ENCODE measurements at regions not wholly inside any gene's neighbourhood (a gene's known extent, or its start where the extent isn't known, plus 50 kb on each side); places are given as distances from the start of the nearest gene placed in this dataset.

DNA sequence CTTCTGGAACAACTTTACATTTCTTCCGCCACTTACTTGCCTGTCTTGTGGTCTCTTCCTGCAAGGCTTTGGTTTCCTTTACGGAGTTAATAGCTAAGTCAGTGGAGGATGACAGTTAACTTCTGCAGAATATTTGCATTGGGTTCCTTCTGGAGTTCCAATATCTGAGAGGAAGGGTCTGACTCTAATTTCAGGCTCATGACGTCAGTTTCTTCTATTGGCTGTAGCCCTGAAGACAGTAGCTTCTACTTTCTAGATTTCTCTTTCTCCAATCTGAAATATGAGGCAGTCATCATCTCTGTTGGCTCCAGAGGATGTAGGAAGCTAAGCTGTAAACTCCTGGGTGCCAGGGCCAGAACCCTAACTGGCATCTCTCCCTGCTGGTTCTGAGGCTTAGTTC, 76.7 kb downstream of the FRMPD3 start:
- TF ChIP-seq, protein P1, sequence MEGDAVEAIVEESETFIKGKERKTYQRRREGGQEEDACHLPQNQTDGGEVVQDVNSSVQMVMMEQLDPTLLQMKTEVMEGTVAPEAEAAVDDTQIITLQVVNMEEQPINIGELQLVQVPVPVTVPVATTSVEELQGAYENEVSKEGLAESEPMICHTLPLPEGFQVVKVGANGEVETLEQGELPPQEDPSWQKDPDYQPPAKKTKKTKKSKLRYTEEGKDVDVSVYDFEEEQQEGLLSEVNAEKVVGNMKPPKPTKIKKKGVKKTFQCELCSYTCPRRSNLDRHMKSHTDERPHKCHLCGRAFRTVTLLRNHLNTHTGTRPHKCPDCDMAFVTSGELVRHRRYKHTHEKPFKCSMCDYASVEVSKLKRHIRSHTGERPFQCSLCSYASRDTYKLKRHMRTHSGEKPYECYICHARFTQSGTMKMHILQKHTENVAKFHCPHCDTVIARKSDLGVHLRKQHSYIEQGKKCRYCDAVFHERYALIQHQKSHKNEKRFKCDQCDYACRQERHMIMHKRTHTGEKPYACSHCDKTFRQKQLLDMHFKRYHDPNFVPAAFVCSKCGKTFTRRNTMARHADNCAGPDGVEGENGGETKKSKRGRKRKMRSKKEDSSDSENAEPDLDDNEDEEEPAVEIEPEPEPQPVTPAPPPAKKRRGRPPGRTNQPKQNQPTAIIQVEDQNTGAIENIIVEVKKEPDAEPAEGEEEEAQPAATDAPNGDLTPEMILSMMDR (IDR thresholded peaks at IDR 0.05; ENCODE audit: low read depth, low read length) = no peak
- CTCF ChIA-PET = interaction anchor here (2.2 kb wide), 1 partner anchor 12 kb away, joined by 9 read pairs; no protein-coding TSS in a partner anchor
- Histone ChIP-seq H3K4me3 (ENCODE audit: low read depth, low read length) (no peak overlapping the region), H3K27me3 (ENCODE audit: control insufficient read depth, insufficient read depth, low read length) (peaks cover 10% of the 10 kb centered on the region), H3K27ac (ENCODE audit: low read depth, low read length) (no peak overlapping the region), H3K9me3 (ENCODE audit: control insufficient read depth, insufficient read depth, low read length) (no peaks in the 10 kb centered on the region)
- POLR2A ChIA-PET = no interaction called here
- no peak for DNase-seq (ENCODE audit: low read depth, low spot score)

DNA sequence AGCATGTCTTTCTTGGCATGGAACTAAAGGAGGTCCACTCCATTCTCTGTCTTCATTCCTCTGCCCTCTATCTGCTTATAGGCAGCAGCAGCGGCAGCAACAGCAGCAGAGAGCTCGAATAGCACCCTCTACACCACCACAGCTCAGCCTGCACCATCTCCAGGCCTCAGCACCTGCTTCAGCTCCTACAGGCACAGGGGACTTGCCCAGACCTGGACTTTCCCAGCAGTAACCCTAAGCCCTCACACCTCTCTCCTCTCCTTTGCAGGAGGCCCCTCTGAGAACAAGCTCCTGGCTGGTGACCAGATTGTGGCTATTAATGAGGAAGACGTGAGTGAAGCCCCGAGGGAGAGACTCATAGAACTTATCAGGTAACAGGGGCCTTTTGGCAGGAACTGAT, 80.7 kb downstream of the FRMPD3 start:
- no peak for DNase-seq (ENCODE audit: low read depth, low spot score)
- TF ChIP-seq, protein P1 (IDR thresholded peaks at IDR 0.05; ENCODE audit: low read depth, low read length) = no peak
- H3K27me3 ChIP-seq (ENCODE audit: control insufficient read depth, insufficient read depth, low read length) = peaks cover 8% of the 10 kb centered on the region
- no peak overlapping the region for H3K4me3 ChIP-seq (ENCODE audit: low read depth, low read length)
- ChIA-PET POLR2A (no interaction called here), CTCF (no interaction called here)
- H3K9me3 ChIP-seq (ENCODE audit: control insufficient read depth, insufficient read depth, low read length) = no peaks in the 10 kb centered on the region
- no peak overlapping the region for H3K27ac ChIP-seq (ENCODE audit: low read depth, low read length)

DNA sequence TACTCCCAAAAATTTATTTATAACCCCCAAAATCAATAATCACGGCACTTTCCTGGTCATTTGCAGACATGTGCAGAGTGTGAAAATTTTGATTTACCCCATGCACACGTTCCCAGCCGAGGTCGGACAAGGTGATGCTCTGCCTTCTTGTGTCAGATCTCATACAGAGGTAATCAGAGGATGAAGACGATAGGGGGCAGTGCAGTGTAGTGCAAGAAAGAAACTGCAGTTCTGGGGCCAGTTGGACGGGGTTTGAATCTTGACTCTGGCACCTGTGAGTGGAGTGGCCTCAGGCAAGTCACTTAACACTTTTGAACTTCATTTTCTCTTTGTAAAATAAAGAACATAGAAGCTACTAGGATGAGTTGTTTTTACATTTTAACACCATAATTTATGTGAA, 88.4 kb downstream of the FRMPD3 start:
- no peak for DNase-seq (ENCODE audit: low read depth, low spot score)
- CTCF ChIA-PET = interaction anchor here (0.7 to 2.8 kb wide), 25 partner anchors 11 to 251 kb away, joined by 3 to 21 read pairs (median 4); partner anchors contain the start of genes NCBP2L and TSC22D3
- TF ChIP-seq, protein P1 (IDR thresholded peaks at IDR 0.05; ENCODE audit: low read depth, low read length) = peak; percentile 60

DNA sequence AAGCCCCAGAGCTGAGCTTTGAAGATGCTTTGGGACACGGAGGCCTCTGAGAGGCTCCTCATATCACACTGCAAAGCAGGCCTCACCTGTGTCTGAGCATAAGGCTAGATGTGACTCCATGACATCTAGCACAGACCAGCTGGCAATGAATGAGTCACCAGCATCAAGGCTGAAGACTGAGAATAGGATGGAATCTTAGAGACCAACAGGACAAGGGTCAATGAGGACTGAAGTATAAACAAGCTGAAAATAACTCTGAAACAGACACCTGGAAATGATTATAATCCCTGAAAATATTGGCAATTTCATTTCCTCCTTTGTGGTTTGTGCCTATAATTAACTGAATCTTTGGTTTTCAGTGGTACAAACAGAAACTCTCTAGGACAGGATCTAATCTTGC, 87.1 kb upstream of the PRPS1 start:
- Histone ChIP-seq H3K4me3 (ENCODE audit: low read depth, low read length) (no peak overlapping the region), H3K9me3 (ENCODE audit: control insufficient read depth, insufficient read depth, low read length) (no peaks in the 10 kb centered on the region), H3K27ac (ENCODE audit: low read depth, low read length) (no peak overlapping the region), H3K27me3 (ENCODE audit: control insufficient read depth, insufficient read depth, low read length) (no peaks in the 10 kb centered on the region)
- DNase-seq (ENCODE audit: low read depth, low spot score) = no peak
- ChIA-PET CTCF (interaction anchor here (1.1 to 1.9 kb wide), 4 partner anchors 88 to 667 kb away, joined by 3 to 8 read pairs (median 5); partner anchors contain the start of genes NCBP2L and PRPS1), POLR2A (no interaction called here)
- TF ChIP-seq, protein P1 (IDR thresholded peaks at IDR 0.05; ENCODE audit: low read depth, low read length) = no peak

More for the DNA sequence above, 88.4 kb downstream of the FRMPD3 start:
- Histone ChIP-seq H3K27ac (ENCODE audit: low read depth, low read length) (no peak overlapping the region), H3K4me3 (ENCODE audit: low read depth, low read length) (no peak overlapping the region), H3K9me3 (ENCODE audit: control insufficient read depth, insufficient read depth, low read length) (no peaks in the 10 kb centered on the region), H3K27me3 (ENCODE audit: control insufficient read depth, insufficient read depth, low read length) (no peaks in the 10 kb centered on the region)
- POLR2A ChIA-PET = no interaction called here

DNA sequence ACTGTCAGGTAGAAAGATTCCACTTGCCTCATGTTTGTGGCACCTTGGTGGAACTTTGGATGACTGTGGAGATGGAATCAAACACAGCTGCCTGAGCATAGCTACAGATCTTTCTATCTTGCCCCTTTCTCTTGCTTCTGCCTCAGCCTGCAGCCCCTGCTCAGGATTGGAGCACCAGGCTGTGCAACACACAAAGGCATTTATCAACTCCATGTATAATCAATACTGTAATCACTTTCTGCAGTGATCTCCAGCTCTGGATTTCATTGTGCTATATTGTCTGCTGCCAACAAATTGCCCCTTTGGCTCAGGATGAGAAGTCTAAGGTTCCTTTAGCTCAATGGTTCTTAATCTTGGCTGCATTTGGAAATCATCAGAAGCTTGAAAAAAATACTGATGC, 86.3 kb upstream of the PRPS1 start:
- H3K27ac ChIP-seq (ENCODE audit: low read depth, low read length) = no peak overlapping the region
- no peak overlapping the region for H3K4me3 ChIP-seq (ENCODE audit: low read depth, low read length)
- CTCF ChIA-PET = interaction anchor here (0.6 to 1.9 kb wide), 7 partner anchors 87 to 874 kb away, joined by 3 to 8 read pairs (median 5); partner anchors contain the start of genes NCBP2L and PRPS1
- no peak for DNase-seq (ENCODE audit: low read depth, low spot score)
- POLR2A ChIA-PET = no interaction called here
- H3K9me3 ChIP-seq (ENCODE audit: control insufficient read depth, insufficient read depth, low read length) = no peaks in the 10 kb centered on the region
- TF ChIP-seq, protein P1 (IDR thresholded peaks at IDR 0.05; ENCODE audit: low read depth, low read length) = no peak
- H3K27me3 ChIP-seq (ENCODE audit: control insufficient read depth, insufficient read depth, low read length) = no peaks in the 10 kb centered on the region
